OCI-LY1 (cell line): ENCODE measurements at regions not wholly inside any gene's neighbourhood (a gene's known extent, or its start where the extent isn't known, plus 50 kb on each side); places are given as distances from the start of the nearest gene placed in this dataset.

Experiments
- CTCF ChIP-seq: fragments of 200-600 bp; sonication (generic), shearing (Covaris generic); IDR thresholded peaks from 2 replicates; pipeline ENCODE4 v1.5.1; 2017; ENCODE audit warnings: mild to moderate bottlenecking, antibody characterized with exemption, low read length, moderate library complexity, mixed read lengths
- EZH2 ChIP-seq: fragments of 200-600 bp; sonication (generic), shearing (Covaris generic); IDR thresholded peaks from 2 replicates; pipeline ENCODE4 v1.8.0; 2017; ENCODE audit warnings: borderline replicate concordance, mixed run types, mild to moderate bottlenecking, antibody characterized with exemption, low read length, moderate library complexity, mixed read lengths

GRCh38 chrX:138765051-138765450, 53.5 kb upstream of the FGF13 start:
- no peak for TF ChIP-seq CTCF
- TF ChIP-seq EZH2: no peak
